Esophagus squamous epithelium (tissue), 4 donors: ENCODE measurements at regions not wholly inside any gene's neighbourhood (a gene's known extent, or its start where the extent isn't known, plus 50 kb on each side); places are given as distances from the start of the nearest gene placed in this dataset.

Source experiments
- POLR2A ChIP-seq, 4 donors: fragments of 450-650 bp; IDR thresholded peaks; one replicate each; pipeline ENCODE4 v1.6.1; 2017; ENCODE audit warnings: antibody characterized with exemption in 4 of 4, mild to moderate bottlenecking in 4 of 4, moderate library complexity in 3 of 4
- TF ChIP-seq, protein P1 (sequence below), 6 experiments: fragments of 450-650 bp in 4 of 6; fragments of 200-600 bp in 2 of 6; sonication (generic) in 2 of 6; IDR thresholded peaks; one replicate each; pipeline ENCODE4 v1.5.1; 2016 to 2019; ENCODE audit warnings: antibody characterized with exemption in 6 of 6, mild to moderate bottlenecking in 4 of 6, moderate library complexity in 4 of 6

DNA sequence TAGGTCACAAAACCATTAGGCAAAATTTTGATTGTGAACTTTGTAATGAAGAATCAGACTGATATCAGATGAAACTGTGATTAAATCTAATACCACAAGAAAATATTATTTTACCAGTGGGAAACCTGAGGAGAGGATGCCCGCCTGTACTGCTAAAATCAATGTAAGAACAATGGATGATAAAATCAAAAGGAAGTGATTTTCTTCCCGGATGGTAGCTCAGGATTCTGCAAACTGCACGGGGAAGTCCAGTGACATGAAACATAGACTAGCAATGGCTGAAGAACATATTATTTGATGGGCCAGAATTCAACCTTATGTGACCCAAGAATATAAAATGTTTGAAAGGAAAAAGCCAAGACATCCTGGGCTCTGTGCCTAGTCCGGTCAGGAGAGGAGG, 974.9 kb downstream of the PCDH18 start:
- TF ChIP-seq, protein P1, sequence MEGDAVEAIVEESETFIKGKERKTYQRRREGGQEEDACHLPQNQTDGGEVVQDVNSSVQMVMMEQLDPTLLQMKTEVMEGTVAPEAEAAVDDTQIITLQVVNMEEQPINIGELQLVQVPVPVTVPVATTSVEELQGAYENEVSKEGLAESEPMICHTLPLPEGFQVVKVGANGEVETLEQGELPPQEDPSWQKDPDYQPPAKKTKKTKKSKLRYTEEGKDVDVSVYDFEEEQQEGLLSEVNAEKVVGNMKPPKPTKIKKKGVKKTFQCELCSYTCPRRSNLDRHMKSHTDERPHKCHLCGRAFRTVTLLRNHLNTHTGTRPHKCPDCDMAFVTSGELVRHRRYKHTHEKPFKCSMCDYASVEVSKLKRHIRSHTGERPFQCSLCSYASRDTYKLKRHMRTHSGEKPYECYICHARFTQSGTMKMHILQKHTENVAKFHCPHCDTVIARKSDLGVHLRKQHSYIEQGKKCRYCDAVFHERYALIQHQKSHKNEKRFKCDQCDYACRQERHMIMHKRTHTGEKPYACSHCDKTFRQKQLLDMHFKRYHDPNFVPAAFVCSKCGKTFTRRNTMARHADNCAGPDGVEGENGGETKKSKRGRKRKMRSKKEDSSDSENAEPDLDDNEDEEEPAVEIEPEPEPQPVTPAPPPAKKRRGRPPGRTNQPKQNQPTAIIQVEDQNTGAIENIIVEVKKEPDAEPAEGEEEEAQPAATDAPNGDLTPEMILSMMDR (IDR thresholded peaks at IDR 0.05) = no peak
- no peak for TF ChIP-seq POLR2A (IDR thresholded peaks at IDR 0.05)
